Brain pericyte (primary cell): ENCODE measurements at regions not wholly inside any gene's neighbourhood (a gene's known extent, or its start where the extent isn't known, plus 50 kb on each side); places are given as distances from the start of the nearest gene placed in this dataset.
A peak's percentile ranks its signal among the peaks of the same experiment; 100 is the strongest.
"Not testable (repeated sequence)": the region's sequence is repeated elsewhere in the genome, so short reads cannot be mapped to it uniquely, and the experiment has no call there.

Experiments used
- DNase-seq: peaks from one replicate; pipeline ENCODE4 v3.0.0-alpha.2; 2012; ENCODE audit warnings: low read depth, low spot score

- DNase-seq, result peak; percentile 41
Observed at GRCh38 chr9:81431641-81432040, 257.7 kb downstream of the TLE1 start.

- DNase-seq, result no peak
Observed at GRCh38 chr9:81430727-81431126, 258.6 kb downstream of the TLE1 start.

- DNase-seq, result no peak
Observed at GRCh38 chr9:81427870-81428269, 261.5 kb downstream of the TLE1 start.

GRCh38 chr9:81424431-81424830 is 264.9 kb downstream of the TLE1 start:
- peak; percentile 47 for DNase-seq

GRCh38 chr9:81423589-81424326 is 265.6 kb downstream of the TLE1 start:
- peak; percentile 36 for DNase-seq

GRCh38 chr9:81421090-81421489 is 268.3 kb downstream of the TLE1 start:
- not testable (repeated sequence) for DNase-seq

GRCh38 chr9:81420024-81420423 is 269.3 kb downstream of the TLE1 start:
- DNase-seq, result no peak

- DNase-seq, result no peak
Observed at GRCh38 chr9:81417941-81418340, 271.4 kb downstream of the TLE1 start.

GRCh38 chr9:81417299-81417675 is 272.1 kb downstream of the TLE1 start:
- DNase-seq, result no peak

GRCh38 chr9:81416476-81417298 is 272.7 kb downstream of the TLE1 start:
- no peak for DNase-seq

- no peak for DNase-seq
Observed at GRCh38 chr9:81414836-81415235, 274.5 kb downstream of the TLE1 start.

GRCh38 chr9:81411961-81412360 is 277.4 kb downstream of the TLE1 start:
- no peak for DNase-seq

GRCh38 chr9:81410201-81410600 is 279.1 kb downstream of the TLE1 start:
- DNase-seq, result no peak

GRCh38 chr9:81408951-81409350 is 280.4 kb downstream of the TLE1 start:
- DNase-seq, result no peak

GRCh38 chr9:81404931-81405598 is 284.3 kb downstream of the TLE1 start:
- no peak for DNase-seq

- no peak for DNase-seq
Observed at GRCh38 chr9:81397481-81398381, 291.6 kb downstream of the TLE1 start.

GRCh38 chr9:81396528-81396927 is 292.8 kb downstream of the TLE1 start:
- DNase-seq, result no peak

- DNase-seq, result no peak
Observed at GRCh38 chr9:81395676-81396054, 293.7 kb downstream of the TLE1 start.

GRCh38 chr9:81394881-81395675 is 294.3 kb downstream of the TLE1 start:
- no peak for DNase-seq

- DNase-seq, result peak; percentile 62
Observed at GRCh38 chr9:81393985-81394811, 295.1 kb downstream of the TLE1 start.
